NCI-H446 treated with DMSO at 0.1 percent for 48 hours (cell line): ENCODE measurements at regions not wholly inside any gene's neighbourhood (a gene's known extent, or its start where the extent isn't known, plus 50 kb on each side); places are given as distances from the start of the nearest gene placed in this dataset.

Experiments
- DNase-seq: peaks from one replicate; lab custom pipeline; 2025; lab: John Stamatoyannopoulos, UW

DNA sequence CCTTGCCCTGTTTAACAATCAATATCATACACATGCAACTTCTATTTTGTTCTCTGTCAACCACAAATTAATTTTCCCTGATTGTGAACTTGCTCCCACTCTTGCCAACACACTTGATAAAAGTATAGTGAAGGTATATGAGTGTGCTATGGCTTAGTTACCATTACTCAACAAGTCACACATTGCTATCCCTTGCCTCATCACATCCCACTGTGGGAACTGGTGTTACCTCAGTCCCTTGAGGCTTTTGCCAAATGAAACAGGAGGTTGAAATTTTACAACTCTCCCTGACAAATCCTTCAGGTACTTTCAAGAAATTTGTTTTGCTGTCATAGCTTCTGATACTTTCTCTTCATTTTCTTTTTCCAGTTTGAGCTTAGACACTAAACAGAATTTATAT is 472.5 kb upstream of the SEMA3D start:
- no peak for DNase-seq

DNA sequence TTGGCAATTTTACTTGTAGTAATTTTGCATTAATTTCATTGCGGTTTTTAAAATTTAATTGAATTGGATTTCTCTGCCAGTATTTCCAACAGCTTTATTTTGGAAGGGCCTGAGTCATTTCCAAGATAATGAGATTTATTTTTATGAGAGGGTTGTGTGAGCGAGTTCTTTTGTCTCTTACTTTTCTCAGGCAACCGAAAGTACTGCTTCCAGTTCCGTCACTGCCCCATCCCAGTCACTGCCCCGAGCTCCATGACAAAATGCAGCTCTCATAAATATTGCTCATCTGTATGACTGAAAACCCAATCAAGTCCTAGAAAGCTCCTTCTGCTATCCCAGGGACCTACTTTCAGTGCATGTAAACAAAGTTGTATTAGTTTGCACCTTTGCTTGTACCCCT is 468.4 kb upstream of the SEMA3D start:
- no peak for DNase-seq

DNA sequence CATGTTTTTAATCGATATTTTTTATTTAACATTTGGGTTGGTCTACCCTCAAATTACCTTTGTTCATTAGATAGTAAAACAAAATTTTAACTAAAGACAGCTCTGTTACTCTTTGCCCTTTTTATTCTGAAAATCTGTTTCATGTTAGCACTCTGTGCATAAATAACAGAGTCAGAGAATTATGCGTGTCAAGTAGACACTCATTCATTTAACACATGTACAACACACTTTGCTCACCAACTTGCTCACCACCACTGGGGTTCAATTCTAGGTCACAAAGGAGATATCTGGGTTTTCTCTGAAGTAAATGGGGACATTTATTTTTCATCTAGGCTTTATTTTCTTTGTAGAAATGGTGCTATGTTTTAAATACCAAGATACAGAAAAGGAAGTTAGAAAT is 457.4 kb upstream of the SEMA3D start:
- DNase-seq, result no peak

DNA sequence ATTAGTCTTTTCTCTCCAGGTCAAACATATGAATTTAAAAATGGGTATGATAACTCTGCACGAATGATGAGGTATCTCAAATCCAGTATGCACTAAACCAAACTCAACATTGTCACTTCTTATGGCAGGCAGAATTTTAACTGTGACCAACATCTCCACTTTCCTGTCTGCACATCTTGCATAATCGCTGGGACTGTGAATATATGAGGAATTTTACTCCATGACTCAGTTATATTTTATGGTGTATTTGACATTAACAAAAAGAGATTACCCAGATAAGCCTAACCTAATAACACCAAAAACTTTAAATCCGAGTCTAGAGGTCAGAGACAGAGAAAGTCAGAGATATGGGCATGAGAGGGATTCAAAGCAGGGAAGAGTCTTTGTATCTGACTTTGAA is 454.5 kb upstream of the SEMA3D start:
- DNase-seq, result no peak

DNA sequence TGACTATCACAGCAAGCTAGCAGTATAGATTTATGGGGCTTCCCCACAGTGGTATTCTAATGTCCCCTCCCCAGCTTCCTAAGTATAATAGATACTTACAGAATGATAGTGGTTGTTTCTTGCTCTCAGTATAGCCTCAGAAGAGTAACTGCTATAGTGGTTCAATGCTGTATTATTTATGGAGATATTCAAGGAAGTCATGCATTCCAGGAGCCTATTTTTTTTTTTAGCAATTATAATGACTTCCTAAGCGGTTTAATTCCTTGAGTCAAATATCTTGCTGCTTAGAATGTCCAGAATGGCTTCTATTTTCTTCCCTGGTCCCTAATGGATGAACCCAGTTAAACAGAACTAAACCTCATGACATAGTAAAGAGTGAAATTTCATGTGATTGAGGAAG is 451.5 kb upstream of the SEMA3D start:
- DNase-seq, result no peak

DNA sequence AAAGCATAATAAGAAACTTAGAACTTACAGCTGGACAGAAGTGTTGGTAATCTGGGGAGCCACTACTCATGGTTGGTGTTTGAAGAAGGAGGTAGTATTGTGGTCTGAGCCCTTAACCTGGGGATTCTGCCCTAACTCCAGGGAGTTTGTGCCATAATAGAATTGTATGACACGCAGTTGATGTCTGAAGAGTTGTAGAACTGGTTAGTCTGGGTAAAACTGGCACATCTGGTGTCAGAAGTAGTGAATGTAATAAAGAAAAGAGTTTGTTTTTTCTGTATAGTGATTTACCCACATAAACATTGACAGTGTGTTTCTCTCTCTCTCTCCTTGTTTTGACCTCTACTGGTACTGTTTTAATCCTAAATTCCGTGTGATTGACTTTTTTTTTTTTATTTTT is 448.1 kb upstream of the SEMA3D start:
- no peak for DNase-seq

DNA sequence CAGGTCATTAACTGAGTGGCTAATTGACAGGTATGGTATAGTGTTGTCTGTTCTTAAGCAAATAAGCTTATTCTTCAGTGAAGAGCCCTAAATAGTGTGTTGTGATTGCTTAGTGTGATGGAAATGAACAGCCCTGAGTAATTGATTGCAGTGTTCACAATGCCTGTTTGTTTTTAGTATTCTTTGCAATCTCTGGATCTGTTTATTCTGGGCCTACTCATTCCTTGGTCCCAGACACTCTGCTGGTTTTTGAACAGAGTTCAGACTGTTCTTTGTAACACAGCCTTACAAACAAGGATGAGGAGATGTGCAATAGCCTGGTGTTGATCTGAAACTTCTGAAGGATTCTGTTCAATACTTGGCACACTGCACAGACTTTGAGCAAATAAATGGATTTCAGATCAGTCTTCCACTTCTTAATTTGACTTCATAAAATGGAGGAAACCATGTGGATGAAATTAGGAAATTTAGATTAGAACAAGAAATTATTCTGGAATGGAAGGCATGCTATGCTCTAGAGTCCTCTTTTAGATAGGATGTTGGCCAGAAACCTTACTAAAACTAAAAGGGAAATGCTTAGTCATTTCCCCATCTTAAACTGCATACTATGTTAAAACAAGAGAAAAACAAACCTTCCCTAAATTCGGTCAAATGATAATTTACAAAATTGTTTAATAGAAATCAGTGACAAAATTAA is 444.2 kb upstream of the SEMA3D start:
- no peak for DNase-seq

DNA sequence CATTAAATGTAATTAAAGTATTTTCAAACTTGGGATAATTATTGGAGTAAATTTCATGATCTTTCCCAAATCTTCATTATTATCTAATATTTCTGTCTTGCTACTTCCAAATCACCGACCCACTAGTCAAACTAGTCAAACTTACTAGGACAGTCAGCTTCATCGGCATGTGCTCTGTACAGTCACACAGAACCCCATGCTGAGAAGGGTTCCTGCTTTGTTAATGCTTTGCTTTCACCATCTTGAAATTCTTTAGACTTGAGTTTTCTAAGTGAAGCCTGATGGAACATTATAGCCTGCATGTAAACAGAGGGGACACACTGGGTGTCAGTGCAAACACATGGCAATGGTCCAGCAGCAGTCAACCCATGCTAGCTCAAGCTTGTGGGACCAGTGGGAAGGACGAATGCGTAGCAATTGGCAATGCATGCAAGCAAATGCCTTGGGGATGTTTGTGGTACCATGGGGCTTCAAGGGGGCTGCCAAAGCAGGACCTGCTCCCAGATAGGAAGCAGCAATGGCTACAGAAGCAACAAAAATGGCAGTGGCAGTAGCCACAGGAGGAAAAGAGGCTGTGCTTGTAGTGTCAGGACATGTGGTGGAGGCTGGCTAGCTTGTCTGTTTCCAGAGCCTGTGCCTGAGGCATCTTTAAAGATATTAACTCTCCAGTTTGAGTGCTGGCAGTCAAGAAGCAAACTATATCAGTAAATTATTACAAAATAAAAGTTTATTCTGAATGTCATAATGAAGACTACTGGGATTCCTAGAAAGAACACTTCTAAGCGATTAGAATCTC is 441.1 kb upstream of the SEMA3D start:
- no peak for DNase-seq

DNA sequence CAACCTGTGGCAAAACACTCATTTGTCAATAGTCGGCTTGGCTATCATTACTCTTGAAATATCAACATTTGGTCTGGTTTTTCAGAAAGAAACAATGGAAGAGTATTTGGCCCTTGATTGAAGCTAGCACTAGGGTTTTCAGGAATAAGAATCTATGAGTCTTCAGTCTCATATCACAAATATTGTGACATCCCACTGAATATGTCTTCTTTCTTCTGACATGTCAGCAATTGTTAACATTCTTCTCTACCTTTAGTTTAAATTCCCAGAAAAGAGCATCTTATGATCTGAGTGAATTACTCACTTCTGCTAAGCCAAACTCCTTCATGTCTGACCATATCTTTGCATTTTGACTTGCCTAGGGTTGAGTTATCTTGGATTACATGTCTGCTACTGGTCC is 435.2 kb upstream of the SEMA3D start:
- no peak for DNase-seq

DNA sequence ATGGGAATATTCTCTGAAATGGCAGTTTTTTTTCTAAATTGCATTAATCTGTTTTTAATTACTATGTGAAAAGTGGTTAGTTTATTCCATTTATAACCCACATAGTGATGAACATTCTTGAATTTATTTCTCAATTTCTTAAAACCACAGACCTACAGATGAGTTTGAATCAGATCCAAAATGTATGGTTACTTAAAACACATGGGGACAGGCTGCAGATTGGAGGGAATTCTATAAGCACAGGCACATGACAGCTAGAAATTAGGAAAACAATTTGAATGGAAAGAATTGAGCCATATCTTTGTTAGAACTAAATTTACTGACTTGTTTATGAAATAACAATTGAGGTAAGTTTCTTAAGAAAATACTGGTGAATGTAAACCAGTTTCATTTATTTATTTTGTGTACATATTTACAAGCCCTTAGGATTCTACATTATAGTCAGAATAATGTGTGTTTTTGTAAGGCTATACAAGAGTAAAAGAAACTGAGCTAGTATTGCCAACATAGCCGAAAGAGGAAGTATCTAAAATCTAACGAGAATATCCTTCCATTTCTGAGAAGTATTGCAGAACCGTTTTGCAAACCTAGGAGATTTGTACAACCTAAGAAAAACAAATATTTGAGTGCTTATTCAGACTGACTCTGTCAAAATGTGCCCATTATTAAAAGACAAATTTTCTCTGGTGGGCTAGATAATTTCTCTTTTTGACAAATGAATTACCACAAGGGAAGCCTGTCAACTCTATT is 434.3 kb upstream of the SEMA3D start:
- no peak for DNase-seq

DNA sequence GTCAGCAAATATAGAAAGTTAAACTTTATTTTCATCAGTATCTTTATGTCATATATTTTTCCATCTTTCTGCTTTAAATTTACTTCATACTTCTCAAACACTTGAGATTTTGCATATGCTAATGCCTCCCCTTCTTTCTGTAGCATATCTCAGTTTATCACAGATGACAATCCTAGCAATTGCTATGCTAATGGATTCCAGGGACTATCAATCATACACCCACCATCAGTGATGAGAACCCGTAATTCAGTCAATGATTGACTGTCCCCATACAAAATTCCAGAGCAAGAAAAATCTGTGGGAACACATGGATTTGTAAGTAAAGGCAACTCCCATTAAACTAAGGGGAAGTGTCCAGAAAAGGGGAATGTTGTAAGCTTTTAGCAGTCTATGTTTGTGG is 432.4 kb upstream of the SEMA3D start:
- no peak for DNase-seq

DNA sequence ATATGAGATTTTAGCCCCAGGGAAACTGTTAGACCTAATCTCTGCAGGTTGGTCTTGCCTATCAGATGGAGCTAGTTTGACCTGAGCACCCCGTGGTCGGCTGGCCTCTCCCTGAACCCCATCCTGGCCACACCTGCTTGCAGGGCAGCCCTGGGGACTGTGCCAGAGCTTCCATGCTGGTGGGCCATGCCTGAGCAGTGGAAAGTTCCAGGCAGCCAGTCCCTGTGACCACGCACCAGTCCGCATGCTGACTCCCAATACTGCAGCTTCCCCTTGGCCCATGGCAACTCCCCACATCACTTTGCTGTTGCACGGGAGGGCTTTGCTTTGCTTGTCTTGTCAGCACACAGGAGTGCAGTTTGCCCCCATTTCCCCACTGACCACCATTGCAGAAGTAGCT is 427.8 kb upstream of the SEMA3D start:
- DNase-seq, result no peak

DNA sequence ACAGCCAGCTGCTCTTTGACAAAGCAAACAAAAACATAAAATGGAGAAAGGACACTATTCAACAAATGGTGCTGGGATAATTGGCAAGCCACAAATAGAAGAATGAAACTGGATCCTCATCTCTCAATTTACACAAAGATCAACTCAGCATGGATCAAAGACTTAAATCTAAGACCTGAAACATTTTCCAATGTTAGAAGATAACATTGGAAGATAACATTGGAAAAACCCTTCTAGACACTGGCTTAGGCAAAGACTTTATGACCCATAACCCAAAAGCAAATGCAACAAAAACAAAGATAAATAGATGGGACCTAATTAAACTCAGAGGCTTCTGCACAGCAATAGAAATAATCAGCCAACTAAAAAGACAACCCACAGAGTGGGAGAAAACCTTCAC is 425.7 kb upstream of the SEMA3D start:
- no peak for DNase-seq

DNA sequence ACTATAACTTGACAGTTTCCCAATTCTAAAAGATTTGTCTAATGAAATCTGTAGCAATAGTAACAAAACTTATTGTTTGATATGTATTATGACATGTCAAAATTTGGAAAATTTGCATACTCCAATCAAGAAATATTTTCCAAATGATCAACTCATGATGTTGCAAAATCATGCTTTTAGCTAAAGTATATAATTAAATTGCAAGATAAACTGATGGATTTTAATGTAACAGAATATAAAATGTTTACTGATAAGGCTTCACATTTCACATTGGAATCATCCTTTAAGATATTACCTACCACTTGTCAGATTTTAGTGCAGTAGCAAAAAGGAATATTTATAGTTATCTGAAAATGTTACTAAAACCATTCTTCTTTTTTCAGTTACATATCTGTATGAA is 421.9 kb upstream of the SEMA3D start:
- DNase-seq, result no peak

DNA sequence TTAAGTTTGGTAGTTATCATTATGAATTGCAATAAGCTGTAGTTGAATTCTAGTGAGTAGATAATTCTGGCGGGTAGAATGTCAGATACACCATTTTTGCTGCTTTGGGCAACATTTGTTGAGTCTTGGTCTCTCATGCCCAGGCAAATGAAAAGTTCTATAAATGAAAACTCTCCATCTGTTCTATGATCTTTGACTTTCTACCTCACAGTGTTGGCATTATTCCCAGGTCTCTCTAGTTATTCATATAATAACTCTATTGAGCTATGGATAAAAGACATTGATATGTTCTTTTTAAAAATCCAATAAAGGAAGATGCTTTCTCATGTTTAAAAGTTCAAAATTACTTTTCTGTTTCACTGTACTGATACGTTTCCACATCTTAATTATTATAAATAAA is 415.3 kb upstream of the SEMA3D start:
- DNase-seq, result peak; percentile 85

DNA sequence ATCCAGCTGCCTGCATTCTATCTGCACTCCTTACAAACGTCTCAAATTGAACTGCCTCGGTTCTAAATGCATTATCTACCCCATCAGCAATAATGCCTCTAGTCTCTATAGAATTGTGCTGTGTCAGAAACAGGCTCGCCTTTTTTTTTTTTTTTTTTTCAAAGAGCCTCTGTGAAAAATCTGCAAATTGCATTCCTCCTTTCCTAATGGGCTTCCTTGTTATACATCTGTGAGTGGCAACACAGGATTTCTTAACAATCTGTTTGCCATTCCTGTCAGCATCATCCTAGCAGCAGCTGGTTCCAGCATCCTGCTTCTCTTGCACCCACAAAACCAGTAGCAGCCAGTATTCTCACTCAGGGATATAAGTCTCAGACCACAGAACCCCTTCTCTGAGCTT is 413.5 kb upstream of the SEMA3D start:
- DNase-seq, result no peak

DNA sequence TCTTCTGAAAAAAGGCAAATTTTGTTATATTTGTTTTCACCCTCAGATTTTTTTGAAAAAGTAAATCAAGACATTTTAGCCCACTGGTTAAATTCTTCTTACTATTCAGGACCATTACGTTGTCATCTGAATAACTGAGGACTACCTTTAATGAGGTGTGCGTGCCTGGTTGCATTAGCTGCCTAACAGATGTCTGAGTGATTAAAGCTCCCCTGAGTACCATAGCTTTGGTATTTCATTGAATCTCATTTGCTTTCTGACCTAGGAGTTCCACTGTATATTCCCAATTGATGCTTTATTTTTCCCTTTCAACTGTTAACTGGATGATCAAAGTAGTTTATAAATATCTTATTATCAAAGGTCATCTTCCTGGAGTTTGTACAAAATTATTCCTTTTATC is 410.0 kb upstream of the SEMA3D start:
- DNase-seq, result no peak

DNA sequence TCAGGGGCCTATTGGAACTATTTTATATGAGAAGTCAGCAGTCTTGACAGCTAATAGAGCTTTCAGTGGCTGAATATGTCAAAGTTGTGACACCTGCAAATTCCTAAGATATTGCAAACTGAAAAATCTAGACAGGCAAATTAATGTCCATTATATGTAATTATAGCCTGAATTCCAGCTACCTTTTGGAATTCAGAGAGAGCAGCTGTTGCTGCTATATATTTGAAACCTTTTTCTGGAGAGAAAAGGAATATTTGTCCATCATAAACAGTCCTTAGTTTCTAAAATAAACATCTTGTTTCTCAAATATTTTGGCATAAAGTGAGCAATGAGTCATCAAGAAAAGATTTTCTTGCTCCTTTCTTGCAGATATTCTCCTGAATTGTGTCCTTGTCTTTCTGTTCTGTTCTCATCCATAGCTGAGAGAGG is 408.9 kb upstream of the SEMA3D start:
- DNase-seq, result no peak

DNA sequence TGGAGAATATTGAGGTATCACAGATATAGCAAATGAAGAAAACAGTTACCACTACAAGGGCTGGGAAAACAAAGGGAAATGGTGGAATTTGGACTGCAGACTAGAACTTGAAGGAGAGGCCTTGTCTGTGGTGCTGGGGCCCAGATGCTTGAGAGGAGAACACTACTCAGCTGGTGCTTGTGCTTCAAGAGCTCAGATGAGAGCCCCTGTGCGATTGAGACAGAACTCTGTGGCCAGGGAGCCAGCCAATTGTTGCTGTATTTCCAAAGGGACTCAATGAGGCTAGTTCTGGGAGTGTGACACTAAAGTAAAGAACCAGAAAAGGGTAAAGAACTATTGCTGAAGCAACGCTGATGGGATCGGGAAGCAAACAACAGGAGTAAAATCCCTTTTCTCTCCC is 406.5 kb upstream of the SEMA3D start:
- no peak for DNase-seq

DNA sequence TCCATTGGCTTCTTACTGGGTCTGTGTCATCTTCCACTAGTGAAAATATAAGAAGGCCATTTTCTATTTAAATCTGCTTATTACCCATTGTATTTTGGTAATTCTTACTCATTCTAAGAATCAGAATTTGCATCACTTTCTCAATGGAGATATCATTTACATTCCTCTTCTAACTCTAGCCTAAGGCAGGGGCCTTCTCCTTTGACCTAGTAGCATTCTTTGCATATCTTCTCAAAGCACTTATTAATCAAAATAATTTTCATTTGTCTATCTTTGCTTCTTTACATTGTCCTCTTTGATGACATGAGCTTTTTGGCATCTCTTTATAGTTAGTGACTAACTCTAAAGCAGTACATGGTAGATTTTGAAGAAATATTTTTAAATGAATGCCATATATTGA is 400.9 kb upstream of the SEMA3D start:
- no peak for DNase-seq

DNA sequence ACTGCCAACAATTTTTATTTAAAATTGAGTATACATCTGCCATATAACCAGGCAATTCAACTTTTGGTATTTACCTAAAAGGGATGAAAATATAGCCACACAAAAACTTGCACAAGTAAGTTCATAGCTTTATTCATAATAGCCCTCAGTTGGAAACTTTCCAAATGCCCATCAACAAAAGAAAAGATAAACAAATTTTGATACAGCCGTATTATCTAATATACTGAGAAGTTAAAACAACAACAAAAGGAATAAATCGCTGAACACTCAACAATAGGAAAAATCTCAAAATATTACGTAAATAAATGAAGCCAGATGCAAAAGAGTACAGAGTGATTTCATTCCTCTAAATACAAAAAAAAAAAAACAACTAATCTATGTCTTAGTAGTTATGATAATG is 399.2 kb upstream of the SEMA3D start:
- DNase-seq, result no peak

DNA sequence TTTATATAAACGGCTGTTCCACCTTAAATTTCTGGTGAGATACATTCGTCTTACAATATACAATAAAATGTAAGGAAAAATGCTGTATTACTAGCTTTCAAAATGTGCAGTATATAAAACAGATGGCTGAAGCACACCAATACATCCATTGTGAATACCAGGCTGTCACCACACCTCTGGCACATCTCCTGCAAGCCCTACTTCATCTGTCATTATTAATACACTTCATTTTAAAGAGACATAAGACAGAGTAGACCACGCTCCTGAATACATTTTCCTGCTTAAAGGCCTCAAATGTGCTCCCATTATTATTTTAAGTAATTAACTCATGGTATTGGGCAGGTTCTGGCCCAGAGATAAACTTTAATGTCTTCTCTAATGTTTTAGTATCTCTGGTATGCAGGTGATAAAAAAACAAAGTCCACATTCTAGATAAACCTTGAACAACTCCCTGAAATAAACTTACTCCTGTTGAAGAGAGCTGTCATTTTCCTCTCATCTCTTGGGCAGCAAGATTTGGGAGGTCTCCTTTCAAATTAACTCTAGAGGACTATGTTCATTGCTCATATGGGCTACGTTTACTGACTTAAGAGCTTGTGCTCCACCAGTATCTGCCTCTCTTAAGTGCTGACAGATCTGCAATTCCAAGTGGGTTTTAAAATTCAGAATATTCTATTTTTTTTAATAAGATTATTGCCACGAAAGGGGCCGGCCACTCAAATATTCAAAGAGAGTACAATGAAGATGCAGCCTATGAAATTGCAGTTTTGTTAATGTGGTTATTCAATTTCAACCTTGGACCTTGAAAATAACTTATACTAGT is 396.5 kb upstream of the SEMA3D start:
- DNase-seq, result no peak
